Body of pancreas (tissue), 4 donors: ENCODE measurements at regions not wholly inside any gene's neighbourhood (a gene's known extent, or its start where the extent isn't known, plus 50 kb on each side); places are given as distances from the start of the nearest gene placed in this dataset.
"Not testable (repeated sequence)": the region's sequence is repeated elsewhere in the genome, so short reads cannot be mapped to it uniquely, and the experiment has no call there.

Experiments used
- CTCF ChIP-seq, 7 experiments: fragments of 450-650 bp in 4 of 7; fragments of 200-600 bp in 3 of 7; sonication (generic) in 3 of 7; IDR thresholded peaks; one replicate each; pipeline ENCODE4 v1.5.1; 2016 to 2019; ENCODE audit warnings: antibody characterized with exemption in 7 of 7
- POLR2A ChIP-seq, 3 donors: fragments of 450-650 bp; IDR thresholded peaks; one replicate each; pipeline ENCODE4 v1.6.1; 2016; ENCODE audit warnings: antibody characterized with exemption in 3 of 3, mild to moderate bottlenecking in 2 of 3

- not testable (repeated sequence) for TF ChIP-seq CTCF, POLR2A (IDR thresholded peaks at IDR 0.05)
These were observed 403.1 kb downstream of the KCNJ18 start for GRCh38 chr17:22095414-22095813.
